ENCODE measurements at regions not wholly inside any gene's neighbourhood (a gene's known extent, or its start where the extent isn't known, plus 50 kb on each side); places are given as distances from the start of the nearest gene placed in this dataset.

- ChIA-PET CTCF (no interaction called here), POLR2A (no interaction called here)
- no peak for DNase-seq
- no peak overlapping the region for H3K4me3 ChIP-seq (ENCODE audit: control insufficient read depth in 1 of 7, extremely low read depth in 1 of 7, insufficient read depth in 4 of 7, low read depth in 2 of 7, low read length in 6 of 7)
- H3K4me1 ChIP-seq (ENCODE audit: control extremely low read depth in 1 of 4, control insufficient read depth in 4 of 4, insufficient read depth in 4 of 4, low read length in 3 of 4): no peaks in the 10 kb centered on the region
- H3K27me3 ChIP-seq (replicated peaks in 2 of 5; ENCODE audit: control insufficient read depth in 4 of 5, insufficient read depth in 5 of 5, low read length in 4 of 5): peaks cover 0 to 2% (median 0%) of the 10 kb centered on the region in 5 experiments
- WGBS (ENCODE audit: insufficient coverage): 93% methylated on average over 3 of the region's 4 CpGs
- no peak overlapping the region for H3K27ac ChIP-seq (ENCODE audit: insufficient read depth in 1 of 2, low read depth in 1 of 2, low read length in 2 of 2, poor library complexity in 1 of 2, severe bottlenecking in 2 of 2)
- H3K9me3 ChIP-seq (ENCODE audit: control extremely low read depth in 1 of 5, control insufficient read depth in 4 of 5, insufficient read depth in 2 of 5, low read depth in 1 of 5, low read length in 4 of 5): peaks cover 0 to 6% (median 3%) of the 10 kb centered on the region in 5 experiments
- no peaks in the 10 kb centered on the region for H3K36me3 ChIP-seq (ENCODE audit: control insufficient read depth in 4 of 4, insufficient read depth in 4 of 4, low read length in 3 of 4)
These were observed 281.4 kb downstream of the AJAP1 start for GRCh38 chr1:4935807-4936206.

- H3K9me3 ChIP-seq (ENCODE audit: control extremely low read depth in 1 of 5, control insufficient read depth in 4 of 5, insufficient read depth in 2 of 5, low read depth in 1 of 5, low read length in 4 of 5): no peaks in the 10 kb centered on the region
- H3K27me3 ChIP-seq (replicated peaks in 2 of 5; ENCODE audit: control insufficient read depth in 4 of 5, insufficient read depth in 5 of 5, low read length in 4 of 5): peaks cover 0 to 2% (median 0%) of the 10 kb centered on the region in 5 experiments
- POLR2A ChIA-PET: no interaction called here
- no peak overlapping the region for H3K27ac ChIP-seq (ENCODE audit: insufficient read depth in 1 of 2, low read depth in 1 of 2, low read length in 2 of 2, poor library complexity in 1 of 2, severe bottlenecking in 2 of 2)
- CTCF ChIA-PET: no interaction called here
- WGBS (ENCODE audit: insufficient coverage): no CpG with 5 or more reads among the region's 2 CpGs
- H3K36me3 ChIP-seq (ENCODE audit: control insufficient read depth in 4 of 4, insufficient read depth in 4 of 4, low read length in 3 of 4): no peaks in the 10 kb centered on the region
- H3K4me3 ChIP-seq (ENCODE audit: control insufficient read depth in 1 of 7, extremely low read depth in 1 of 7, insufficient read depth in 4 of 7, low read depth in 2 of 7, low read length in 6 of 7): no peak overlapping the region
- no peak for DNase-seq
- H3K4me1 ChIP-seq (ENCODE audit: control extremely low read depth in 1 of 4, control insufficient read depth in 4 of 4, insufficient read depth in 4 of 4, low read length in 3 of 4): no peaks in the 10 kb centered on the region
These were observed 278.8 kb downstream of the AJAP1 start for GRCh38 chr1:4933232-4933631.

- Histone ChIP-seq H3K4me1 (ENCODE audit: control extremely low read depth in 1 of 4, control insufficient read depth in 4 of 4, insufficient read depth in 4 of 4, low read length in 3 of 4) (no peaks in the 10 kb centered on the region), H3K27ac (ENCODE audit: insufficient read depth in 1 of 2, low read depth in 1 of 2, low read length in 2 of 2, poor library complexity in 1 of 2, severe bottlenecking in 2 of 2) (no peak overlapping the region), H3K36me3 (ENCODE audit: control insufficient read depth in 4 of 4, insufficient read depth in 4 of 4, low read length in 3 of 4) (no peaks in the 10 kb centered on the region), H3K27me3 (replicated peaks in 2 of 5; ENCODE audit: control insufficient read depth in 4 of 5, insufficient read depth in 5 of 5, low read length in 4 of 5) (peaks cover 0 to 2% (median 0%) of the 10 kb centered on the region in 5 experiments), H3K4me3 (ENCODE audit: control insufficient read depth in 1 of 7, extremely low read depth in 1 of 7, insufficient read depth in 4 of 7, low read depth in 2 of 7, low read length in 6 of 7) (no peak overlapping the region), H3K9me3 (ENCODE audit: control extremely low read depth in 1 of 5, control insufficient read depth in 4 of 5, insufficient read depth in 2 of 5, low read depth in 1 of 5, low read length in 4 of 5) (no peaks in the 10 kb centered on the region)
- CTCF ChIA-PET: no interaction called here
- WGBS (ENCODE audit: insufficient coverage): 92% methylated on average over 13 of the region's 15 CpGs
- POLR2A ChIA-PET: no interaction called here
- DNase-seq: no peak
These were observed 278.1 kb downstream of the AJAP1 start for GRCh38 chr1:4932311-4933030.

GRCh38 chr1:4931486-4931885 lies 277.1 kb downstream of the AJAP1 start:
- Histone ChIP-seq H3K36me3 (ENCODE audit: control insufficient read depth in 4 of 4, insufficient read depth in 4 of 4, low read length in 3 of 4) (no peaks in the 10 kb centered on the region), H3K4me3 (ENCODE audit: control insufficient read depth in 1 of 7, extremely low read depth in 1 of 7, insufficient read depth in 4 of 7, low read depth in 2 of 7, low read length in 6 of 7) (no peak overlapping the region), H3K9me3 (ENCODE audit: control extremely low read depth in 1 of 5, control insufficient read depth in 4 of 5, insufficient read depth in 2 of 5, low read depth in 1 of 5, low read length in 4 of 5) (no peaks in the 10 kb centered on the region), H3K27ac (ENCODE audit: insufficient read depth in 1 of 2, low read depth in 1 of 2, low read length in 2 of 2, poor library complexity in 1 of 2, severe bottlenecking in 2 of 2) (no peak overlapping the region), H3K4me1 (ENCODE audit: control extremely low read depth in 1 of 4, control insufficient read depth in 4 of 4, insufficient read depth in 4 of 4, low read length in 3 of 4) (no peaks in the 10 kb centered on the region), H3K27me3 (replicated peaks in 2 of 5; ENCODE audit: control insufficient read depth in 4 of 5, insufficient read depth in 5 of 5, low read length in 4 of 5) (peaks cover 0 to 2% (median 0%) of the 10 kb centered on the region in 5 experiments)
- ChIA-PET CTCF (no interaction called here), POLR2A (no interaction called here)
- no peak for DNase-seq
- 90% methylated on average over 4 of the region's 4 CpGs for WGBS (ENCODE audit: insufficient coverage)

GRCh38 chr1:4928186-4928585 lies 273.8 kb downstream of the AJAP1 start:
- Histone ChIP-seq H3K4me1 (ENCODE audit: control extremely low read depth in 1 of 4, control insufficient read depth in 4 of 4, insufficient read depth in 4 of 4, low read length in 3 of 4) (no peaks in the 10 kb centered on the region), H3K9me3 (ENCODE audit: control extremely low read depth in 1 of 5, control insufficient read depth in 4 of 5, insufficient read depth in 2 of 5, low read depth in 1 of 5, low read length in 4 of 5) (peaks cover 0 to 1% (median 0%) of the 10 kb centered on the region in 5 experiments), H3K4me3 (ENCODE audit: control insufficient read depth in 1 of 7, extremely low read depth in 1 of 7, insufficient read depth in 4 of 7, low read depth in 2 of 7, low read length in 6 of 7) (no peak overlapping the region), H3K27ac (ENCODE audit: insufficient read depth in 1 of 2, low read depth in 1 of 2, low read length in 2 of 2, poor library complexity in 1 of 2, severe bottlenecking in 2 of 2) (no peak overlapping the region), H3K27me3 (replicated peaks in 2 of 5; ENCODE audit: control insufficient read depth in 4 of 5, insufficient read depth in 5 of 5, low read length in 4 of 5) (peaks cover 0 to 4% (median 0%) of the 10 kb centered on the region in 5 experiments), H3K36me3 (ENCODE audit: control insufficient read depth in 4 of 4, insufficient read depth in 4 of 4, low read length in 3 of 4) (no peaks in the 10 kb centered on the region)
- no peak for DNase-seq
- CTCF ChIA-PET: interaction anchor here (1.1 kb wide), 1 partner anchor 36 kb away, joined by 3 read pairs; no protein-coding TSS in a partner anchor
- POLR2A ChIA-PET: no interaction called here
- WGBS (ENCODE audit: insufficient coverage): 94% methylated on average over 4 of the region's 6 CpGs

- peaks cover 0 to 2% (median 0%) of the 10 kb centered on the region in 5 experiments for H3K27me3 ChIP-seq (replicated peaks in 2 of 5; ENCODE audit: control insufficient read depth in 4 of 5, insufficient read depth in 5 of 5, low read length in 4 of 5)
- H3K4me3 ChIP-seq (ENCODE audit: control insufficient read depth in 1 of 7, extremely low read depth in 1 of 7, insufficient read depth in 4 of 7, low read depth in 2 of 7, low read length in 6 of 7): no peak overlapping the region
- no peak for DNase-seq
- H3K36me3 ChIP-seq (ENCODE audit: control insufficient read depth in 4 of 4, insufficient read depth in 4 of 4, low read length in 3 of 4): no peaks in the 10 kb centered on the region
- 100% methylated on average over 2 of the region's 2 CpGs for WGBS (ENCODE audit: insufficient coverage)
- peaks cover 0 to 4% (median 2%) of the 10 kb centered on the region in 5 experiments for H3K9me3 ChIP-seq (ENCODE audit: control extremely low read depth in 1 of 5, control insufficient read depth in 4 of 5, insufficient read depth in 2 of 5, low read depth in 1 of 5, low read length in 4 of 5)
- no peak overlapping the region for H3K27ac ChIP-seq (ENCODE audit: insufficient read depth in 1 of 2, low read depth in 1 of 2, low read length in 2 of 2, poor library complexity in 1 of 2, severe bottlenecking in 2 of 2)
- ChIA-PET CTCF (no interaction called here), POLR2A (no interaction called here)
- no peaks in the 10 kb centered on the region for H3K4me1 ChIP-seq (ENCODE audit: control extremely low read depth in 1 of 4, control insufficient read depth in 4 of 4, insufficient read depth in 4 of 4, low read length in 3 of 4)
These were observed 269.9 kb downstream of the AJAP1 start for GRCh38 chr1:4924356-4924755.

GRCh38 chr1:4916610-4917009 lies 262.2 kb downstream of the AJAP1 start:
- Histone ChIP-seq H3K27me3 (replicated peaks in 2 of 5; ENCODE audit: control insufficient read depth in 4 of 5, insufficient read depth in 5 of 5, low read length in 4 of 5) (peaks cover 0 to 13% (median 0%) of the 10 kb centered on the region in 5 experiments), H3K36me3 (ENCODE audit: control insufficient read depth in 4 of 4, insufficient read depth in 4 of 4, low read length in 3 of 4) (no peaks in the 10 kb centered on the region), H3K27ac (ENCODE audit: insufficient read depth in 1 of 2, low read depth in 1 of 2, low read length in 2 of 2, poor library complexity in 1 of 2, severe bottlenecking in 2 of 2) (no peak overlapping the region), H3K4me1 (ENCODE audit: control extremely low read depth in 1 of 4, control insufficient read depth in 4 of 4, insufficient read depth in 4 of 4, low read length in 3 of 4) (no peaks in the 10 kb centered on the region), H3K9me3 (ENCODE audit: control extremely low read depth in 1 of 5, control insufficient read depth in 4 of 5, insufficient read depth in 2 of 5, low read depth in 1 of 5, low read length in 4 of 5) (peaks cover 0 to 4% (median 2%) of the 10 kb centered on the region in 5 experiments), H3K4me3 (ENCODE audit: control insufficient read depth in 1 of 7, extremely low read depth in 1 of 7, insufficient read depth in 4 of 7, low read depth in 2 of 7, low read length in 6 of 7) (no peak overlapping the region)
- CTCF ChIA-PET: no interaction called here
- POLR2A ChIA-PET: no interaction called here
- 89% methylated on average over 5 of the region's 7 CpGs for WGBS (ENCODE audit: insufficient coverage)
- DNase-seq: no peak
